Fibroblast of pulmonary artery (primary cell): ENCODE measurements at regions not wholly inside any gene's neighbourhood (a gene's known extent, or its start where the extent isn't known, plus 50 kb on each side); places are given as distances from the start of the nearest gene placed in this dataset.
A peak's percentile ranks its signal among the peaks of the same experiment; 100 is the strongest.

ENCODE experiments used
- DNase-seq: peaks from one replicate; pipeline ENCODE4 v3.0.0-alpha.2; 2010; ENCODE audit warnings: low read depth
- H3K4me3 ChIP-seq: replicated peaks from 2 replicates; pipeline ENCODE4 v1.5.1; 2011; ENCODE audit warnings: low read depth, mild to moderate bottlenecking, control low read depth, low read length, moderate library complexity
- TF ChIP-seq, protein P1 (sequence below): IDR thresholded peaks from 2 replicates; pipeline ENCODE4 v1.5.1; 2011; ENCODE audit warnings: mild to moderate bottlenecking, control low read depth, low read length, inconsistent platforms; ENCODE audit errors: missing control alignments

DNA sequence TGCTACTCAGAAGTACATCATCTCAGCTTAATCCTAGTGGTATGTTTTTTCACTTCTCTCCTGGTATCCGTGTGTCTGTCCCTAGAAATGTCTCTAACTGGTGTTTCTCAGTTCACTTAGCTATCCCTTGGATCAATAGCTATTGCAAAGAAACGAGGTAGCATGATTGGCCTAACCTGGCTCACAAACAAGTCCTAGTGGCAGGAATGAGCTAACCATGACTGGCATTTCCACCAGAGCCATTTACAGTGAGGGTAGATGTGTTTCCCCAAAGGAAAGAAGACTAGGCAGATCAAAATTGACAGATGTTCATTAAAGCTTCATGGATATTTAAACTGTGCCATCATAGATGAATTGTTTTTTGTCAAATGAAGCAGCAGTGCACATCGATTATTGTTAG, 82.5 kb downstream of the PALM2AKAP2 start:
- no peak for DNase-seq
- H3K4me3 ChIP-seq: no peak overlapping the region
- TF ChIP-seq, protein P1, sequence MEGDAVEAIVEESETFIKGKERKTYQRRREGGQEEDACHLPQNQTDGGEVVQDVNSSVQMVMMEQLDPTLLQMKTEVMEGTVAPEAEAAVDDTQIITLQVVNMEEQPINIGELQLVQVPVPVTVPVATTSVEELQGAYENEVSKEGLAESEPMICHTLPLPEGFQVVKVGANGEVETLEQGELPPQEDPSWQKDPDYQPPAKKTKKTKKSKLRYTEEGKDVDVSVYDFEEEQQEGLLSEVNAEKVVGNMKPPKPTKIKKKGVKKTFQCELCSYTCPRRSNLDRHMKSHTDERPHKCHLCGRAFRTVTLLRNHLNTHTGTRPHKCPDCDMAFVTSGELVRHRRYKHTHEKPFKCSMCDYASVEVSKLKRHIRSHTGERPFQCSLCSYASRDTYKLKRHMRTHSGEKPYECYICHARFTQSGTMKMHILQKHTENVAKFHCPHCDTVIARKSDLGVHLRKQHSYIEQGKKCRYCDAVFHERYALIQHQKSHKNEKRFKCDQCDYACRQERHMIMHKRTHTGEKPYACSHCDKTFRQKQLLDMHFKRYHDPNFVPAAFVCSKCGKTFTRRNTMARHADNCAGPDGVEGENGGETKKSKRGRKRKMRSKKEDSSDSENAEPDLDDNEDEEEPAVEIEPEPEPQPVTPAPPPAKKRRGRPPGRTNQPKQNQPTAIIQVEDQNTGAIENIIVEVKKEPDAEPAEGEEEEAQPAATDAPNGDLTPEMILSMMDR: no peak

DNA sequence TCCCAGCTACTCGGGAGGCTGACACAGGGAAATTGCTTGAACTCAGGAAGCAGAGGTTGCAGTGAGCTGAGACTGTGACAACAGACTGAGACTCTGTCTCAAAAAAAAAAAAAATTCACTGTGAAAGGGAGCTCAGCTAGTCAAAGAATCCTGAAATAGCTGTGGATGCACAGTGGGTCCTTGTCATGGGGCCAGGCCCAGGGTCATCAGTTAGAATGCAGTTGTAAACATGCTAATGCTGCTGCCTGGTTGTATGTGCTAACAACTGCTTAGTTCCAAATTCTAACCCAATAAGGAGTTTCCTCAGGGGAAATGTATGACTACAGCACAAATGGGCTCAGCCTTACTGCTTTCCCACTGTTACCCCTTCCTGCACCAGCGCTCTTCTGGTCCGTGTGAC, 84.0 kb downstream of the PALM2AKAP2 start:
- TF ChIP-seq, protein P1: no peak
- H3K4me3 ChIP-seq: no peak overlapping the region
- no peak for DNase-seq

DNA sequence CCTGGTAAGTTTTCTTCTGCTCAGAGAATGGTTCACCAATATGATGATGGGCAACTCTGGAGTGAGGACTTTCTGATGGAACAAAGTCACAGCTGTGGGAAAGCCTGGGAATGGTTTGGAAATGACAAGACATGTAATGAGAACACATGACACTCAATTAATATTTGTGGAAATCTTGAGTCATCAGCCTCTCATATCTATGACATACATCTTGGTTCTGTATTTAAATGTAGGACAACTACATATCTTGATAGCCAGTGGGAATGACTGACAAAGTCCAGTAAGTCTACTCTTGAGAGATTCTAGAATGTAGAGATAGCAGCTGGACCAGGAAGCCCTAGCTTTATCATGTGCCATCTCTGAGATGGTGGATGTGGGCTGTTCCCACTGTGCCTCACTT, 85.5 kb downstream of the PALM2AKAP2 start:
- H3K4me3 ChIP-seq: no peak overlapping the region
- TF ChIP-seq, protein P1: no peak

DNA sequence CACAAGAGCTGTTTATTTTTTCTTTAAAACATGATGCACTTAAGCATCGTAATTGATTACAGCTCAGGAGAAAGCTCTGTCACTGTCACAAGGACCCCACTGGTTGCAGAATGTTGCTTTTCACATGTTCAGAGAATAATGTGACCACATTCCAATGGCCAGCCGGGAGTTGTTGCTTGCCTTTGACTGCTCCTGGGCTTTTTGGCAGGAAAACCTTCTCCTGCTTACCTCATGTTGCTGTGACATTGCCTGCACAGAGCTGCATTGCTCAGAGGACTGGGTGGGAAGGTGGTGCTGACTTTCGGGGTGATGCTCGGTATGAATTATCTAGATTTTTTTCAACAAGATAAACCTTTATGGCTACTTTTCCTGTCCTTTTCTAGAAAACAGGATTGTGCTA, 88.2 kb downstream of the PALM2AKAP2 start:
- H3K4me3 ChIP-seq: no peak overlapping the region
- TF ChIP-seq, protein P1: no peak
- peak; percentile 36 for DNase-seq

More for the DNA sequence above, 85.5 kb downstream of the PALM2AKAP2 start:
- no peak for DNase-seq

DNA sequence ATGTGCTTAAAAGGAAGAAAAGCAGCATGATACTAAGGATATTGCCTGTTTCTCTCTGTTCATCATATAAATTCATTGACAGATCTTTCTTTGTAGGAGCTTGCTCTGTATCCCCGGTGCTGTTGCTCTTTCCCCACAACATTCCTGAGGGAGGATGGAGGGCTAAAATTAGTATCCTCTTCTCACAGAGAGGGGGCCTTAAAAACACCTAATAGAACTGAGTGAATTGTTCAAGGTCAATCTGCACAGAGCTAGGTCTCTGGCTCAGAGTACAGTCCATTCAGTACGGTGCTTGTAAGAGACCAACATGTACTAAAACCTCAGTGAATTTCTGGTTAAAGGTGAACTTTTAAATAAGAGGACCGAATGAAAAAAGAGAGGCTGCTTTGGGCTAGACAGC, 88.7 kb downstream of the PALM2AKAP2 start:
- TF ChIP-seq, protein P1: no peak
- no peak overlapping the region for H3K4me3 ChIP-seq
- DNase-seq: no peak

DNA sequence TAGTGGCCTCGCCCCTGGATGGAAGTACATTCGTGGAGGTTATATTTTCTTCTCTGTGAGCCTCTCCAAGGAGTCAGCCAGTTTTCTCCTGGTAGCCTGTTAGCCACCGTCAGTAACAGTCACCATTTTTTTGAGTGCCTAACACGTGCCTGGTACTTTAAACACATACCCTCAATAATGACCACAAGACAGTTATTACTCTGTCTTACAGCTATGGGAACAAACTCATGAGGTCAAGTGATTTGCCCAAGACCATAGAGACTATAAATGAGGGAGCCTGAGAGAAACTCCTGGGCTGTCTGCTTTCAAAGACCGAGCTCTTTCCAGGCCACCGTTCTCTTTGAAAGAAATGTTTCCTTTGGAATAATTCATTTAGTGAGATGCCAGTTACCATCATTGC, 90.4 kb downstream of the PALM2AKAP2 start:
- TF ChIP-seq, protein P1: no peak
- DNase-seq: no peak
- no peak overlapping the region for H3K4me3 ChIP-seq

DNA sequence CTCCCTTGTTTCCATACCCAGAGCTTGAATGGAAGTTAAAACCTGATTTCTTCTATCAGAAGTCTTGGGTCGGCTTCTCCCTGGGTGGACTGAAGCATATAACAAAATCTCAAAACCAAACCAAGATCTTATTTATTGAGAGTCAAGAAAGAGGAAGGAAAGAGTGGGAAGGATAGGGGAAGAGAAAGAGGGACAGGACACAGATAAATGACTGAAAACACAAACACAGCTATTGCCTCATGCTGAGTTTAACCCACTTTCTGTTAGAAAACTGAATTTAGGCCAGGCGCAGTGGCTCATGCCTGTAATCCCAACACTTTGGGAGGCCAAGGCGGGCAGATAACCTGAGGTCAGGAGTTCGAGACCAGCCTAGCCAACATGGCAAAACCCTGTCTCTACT, 92.9 kb downstream of the PALM2AKAP2 start:
- TF ChIP-seq, protein P1: no peak
- H3K4me3 ChIP-seq: no peak overlapping the region
- DNase-seq: no peak
